ENCODE measurements at regions not wholly inside any gene's neighbourhood (a gene's known extent, or its start where the extent isn't known, plus 50 kb on each side); places are given as distances from the start of the nearest gene placed in this dataset.
"Not testable (repeated sequence)": the region's sequence is repeated elsewhere in the genome, so short reads cannot be mapped to it uniquely, and the experiment has no call there.

DNA sequence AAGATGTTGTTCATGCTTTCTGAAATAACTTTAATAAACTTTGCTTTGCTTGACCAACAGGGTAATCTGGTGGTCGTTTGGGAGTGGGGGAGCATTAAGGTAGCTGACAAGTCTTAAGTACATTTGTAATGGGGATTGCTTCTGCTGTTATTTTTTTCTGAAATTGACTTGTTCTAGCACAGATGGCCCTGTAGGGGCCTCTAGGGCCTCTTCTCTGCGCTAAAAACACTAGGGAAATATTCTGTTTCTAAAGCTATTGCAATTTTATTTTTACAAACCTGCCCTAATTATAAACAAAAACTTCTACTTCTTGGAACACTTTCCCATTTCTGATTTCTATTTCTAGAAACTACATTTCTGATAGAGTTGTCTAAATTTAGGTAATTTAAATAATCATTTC, 191.3 kb upstream of the KCNJ3 start:
- no peaks in the 10 kb centered on the region for H3K36me3 ChIP-seq (ENCODE audit: insufficient read depth, low read length)
- H3K9me3 ChIP-seq (ENCODE audit: control insufficient read depth, insufficient read depth, low read length), result no peaks in the 10 kb centered on the region
- no peaks in the 10 kb centered on the region for H3K4me1 ChIP-seq (ENCODE audit: insufficient read depth, low read length)
- no peak overlapping the region for H3K9ac ChIP-seq (ENCODE audit: low read depth, low read length)

DNA sequence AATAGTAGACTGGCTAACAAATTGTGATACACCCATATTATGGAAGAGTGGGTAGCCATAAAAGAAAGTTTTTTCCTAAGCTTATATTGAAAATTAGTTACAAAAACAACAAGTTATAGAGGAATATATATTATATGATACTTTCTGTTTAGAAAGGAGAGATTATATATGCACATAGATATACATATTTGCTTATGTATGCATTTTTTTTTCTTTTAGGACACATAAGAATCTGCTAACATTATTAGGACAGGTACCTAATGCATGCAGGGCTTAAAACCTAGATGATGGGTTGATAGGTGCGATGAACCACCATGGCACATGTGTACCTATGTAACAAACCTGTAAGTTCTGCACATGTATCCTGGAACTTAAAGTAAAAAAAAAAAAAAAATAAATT, 179.6 kb upstream of the KCNJ3 start:
- Histone ChIP-seq H3K4me1 (ENCODE audit: insufficient read depth, low read length) (no peaks in the 10 kb centered on the region), H3K9ac (ENCODE audit: low read depth, low read length) (no peak overlapping the region), H3K9me3 (ENCODE audit: control insufficient read depth, insufficient read depth, low read length) (no peaks in the 10 kb centered on the region)

DNA sequence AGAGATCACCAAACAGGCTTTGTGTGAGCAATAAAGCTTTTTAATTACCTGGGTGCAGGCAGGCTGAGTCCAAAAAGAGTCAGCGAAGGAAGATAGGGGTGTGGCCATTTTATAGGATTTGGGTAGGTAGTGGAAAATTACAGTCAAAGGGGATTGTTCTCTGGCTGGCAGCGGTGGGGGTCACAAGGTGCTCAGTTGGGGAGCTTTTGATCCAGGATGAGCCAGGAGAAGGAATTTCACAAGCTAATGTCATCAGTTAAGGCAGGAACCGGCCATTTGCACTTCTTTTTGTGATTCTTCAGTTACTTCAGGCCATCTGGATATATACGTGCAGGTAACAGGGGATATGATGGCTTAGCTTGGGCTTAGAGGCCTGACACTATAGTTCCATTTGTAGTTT, 177.5 kb upstream of the KCNJ3 start:
- H3K9me3 ChIP-seq (ENCODE audit: control insufficient read depth, insufficient read depth, low read length); H3K4me1 ChIP-seq (ENCODE audit: insufficient read depth, low read length): not testable (repeated sequence)

More for the DNA sequence above, 179.6 kb upstream of the KCNJ3 start:
- no peaks in the 10 kb centered on the region for H3K36me3 ChIP-seq (ENCODE audit: insufficient read depth, low read length)

DNA sequence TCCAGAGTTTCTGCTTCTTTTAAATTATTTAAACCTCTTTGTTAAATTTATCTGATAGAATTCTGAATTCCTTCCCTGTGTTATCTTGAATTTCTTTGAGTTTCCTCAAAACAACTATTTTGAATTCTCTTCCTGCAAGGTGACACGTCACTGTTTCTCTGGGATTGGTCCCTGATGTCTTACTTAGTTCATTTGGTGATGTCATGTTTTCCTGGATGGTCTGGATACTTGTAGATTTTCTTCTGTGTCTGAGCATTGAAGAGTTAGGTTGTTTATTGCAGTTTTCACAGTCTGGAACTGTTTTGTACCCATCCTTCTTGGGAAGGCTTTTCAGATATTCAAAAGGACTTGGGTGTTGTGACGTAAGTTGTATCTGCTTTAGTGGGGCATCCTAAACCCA, 172.3 kb upstream of the KCNJ3 start:
- H3K36me3 ChIP-seq (ENCODE audit: insufficient read depth, low read length), result no peaks in the 10 kb centered on the region

More for the DNA sequence above, 177.5 kb upstream of the KCNJ3 start:
- not testable (repeated sequence) for H3K9ac ChIP-seq (ENCODE audit: low read depth, low read length); H3K36me3 ChIP-seq (ENCODE audit: insufficient read depth, low read length)

DNA sequence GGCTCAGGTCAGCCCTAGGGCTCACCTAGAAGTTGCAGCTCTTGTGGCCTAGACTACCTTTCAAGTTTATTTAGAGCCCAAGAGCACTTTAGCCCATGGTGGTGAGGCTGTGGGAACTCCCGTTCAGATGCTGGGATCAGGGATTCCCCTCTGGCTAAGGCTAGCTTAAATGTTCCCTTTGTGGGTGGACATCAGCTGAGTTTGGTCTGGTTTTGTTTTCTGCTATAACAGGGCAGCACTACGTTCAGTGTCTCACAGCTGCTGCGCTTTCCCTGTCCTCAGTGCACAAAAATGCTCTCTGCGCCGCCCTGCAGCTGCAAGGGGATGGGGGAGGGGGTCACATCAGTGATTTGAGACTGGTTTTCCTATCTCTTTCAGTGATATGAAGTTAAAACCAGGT, 170.5 kb upstream of the KCNJ3 start:
- H3K4me1 ChIP-seq (ENCODE audit: insufficient read depth, low read length), result no peaks in the 10 kb centered on the region; the same call in 1 of the 2 replicates
- no peaks in the 10 kb centered on the region for H3K36me3 ChIP-seq (ENCODE audit: insufficient read depth, low read length)
- no peaks in the 10 kb centered on the region for H3K9me3 ChIP-seq (ENCODE audit: control insufficient read depth, insufficient read depth, low read length)
- H3K9ac ChIP-seq (ENCODE audit: low read depth, low read length), result no peak overlapping the region

More for the DNA sequence above, 172.3 kb upstream of the KCNJ3 start:
- no peak overlapping the region for H3K9ac ChIP-seq (ENCODE audit: low read depth, low read length)
- no peaks in the 10 kb centered on the region for H3K4me1 ChIP-seq (ENCODE audit: insufficient read depth, low read length)
- H3K9me3 ChIP-seq (ENCODE audit: control insufficient read depth, insufficient read depth, low read length), result no peaks in the 10 kb centered on the region

DNA sequence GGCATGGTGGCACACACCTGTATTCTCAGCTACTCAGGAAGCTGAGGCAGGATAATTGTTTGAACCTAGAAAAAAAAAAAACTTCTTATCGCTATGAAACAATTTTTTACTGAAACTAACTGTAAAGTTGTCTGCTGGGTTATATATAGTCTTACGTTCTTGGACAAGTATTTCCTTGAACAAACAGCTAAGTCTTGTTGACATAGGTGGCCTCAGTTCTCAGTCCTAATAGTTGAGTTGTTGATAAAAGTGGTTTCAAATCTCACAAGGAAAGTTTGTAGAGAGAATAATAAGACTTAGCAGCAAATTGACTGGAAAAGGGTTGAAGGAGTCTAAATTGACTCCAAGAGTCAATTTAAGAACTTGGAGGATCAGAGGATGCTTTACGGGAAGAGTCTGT, 166.5 kb upstream of the KCNJ3 start:
- Histone ChIP-seq H3K9me3 (ENCODE audit: control insufficient read depth, insufficient read depth, low read length) (no peaks in the 10 kb centered on the region), H3K4me1 (ENCODE audit: insufficient read depth, low read length) (no peaks in the 10 kb centered on the region; the same call in 1 of the 2 replicates), H3K9ac (ENCODE audit: low read depth, low read length) (no peak overlapping the region), H3K36me3 (ENCODE audit: insufficient read depth, low read length) (no peaks in the 10 kb centered on the region)

DNA sequence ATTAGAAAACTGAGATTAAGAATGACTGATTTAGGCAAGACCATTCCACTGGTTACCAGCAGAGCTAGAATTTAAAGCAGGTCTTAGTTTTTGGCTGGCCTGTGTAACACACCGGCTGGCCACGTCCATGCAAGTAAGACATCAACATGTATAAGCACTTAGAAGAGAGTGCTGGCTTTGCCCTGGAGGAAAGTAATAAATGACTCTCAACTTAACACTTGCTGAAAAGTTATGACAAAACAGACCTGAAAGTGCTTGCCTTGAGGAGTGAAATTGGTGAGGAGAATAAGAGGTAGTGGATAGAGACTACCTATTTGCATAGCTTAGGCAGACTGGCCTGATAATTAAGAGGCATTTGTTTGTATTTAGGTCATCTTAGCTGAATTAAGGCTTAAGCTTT, 165.7 kb upstream of the KCNJ3 start:
- H3K9ac ChIP-seq (ENCODE audit: low read depth, low read length), result no peak overlapping the region
- H3K9me3 ChIP-seq (ENCODE audit: control insufficient read depth, insufficient read depth, low read length), result no peaks in the 10 kb centered on the region
- H3K36me3 ChIP-seq (ENCODE audit: insufficient read depth, low read length), result no peaks in the 10 kb centered on the region
- no peaks in the 10 kb centered on the region; the same call in 1 of the 2 replicates for H3K4me1 ChIP-seq (ENCODE audit: insufficient read depth, low read length)

DNA sequence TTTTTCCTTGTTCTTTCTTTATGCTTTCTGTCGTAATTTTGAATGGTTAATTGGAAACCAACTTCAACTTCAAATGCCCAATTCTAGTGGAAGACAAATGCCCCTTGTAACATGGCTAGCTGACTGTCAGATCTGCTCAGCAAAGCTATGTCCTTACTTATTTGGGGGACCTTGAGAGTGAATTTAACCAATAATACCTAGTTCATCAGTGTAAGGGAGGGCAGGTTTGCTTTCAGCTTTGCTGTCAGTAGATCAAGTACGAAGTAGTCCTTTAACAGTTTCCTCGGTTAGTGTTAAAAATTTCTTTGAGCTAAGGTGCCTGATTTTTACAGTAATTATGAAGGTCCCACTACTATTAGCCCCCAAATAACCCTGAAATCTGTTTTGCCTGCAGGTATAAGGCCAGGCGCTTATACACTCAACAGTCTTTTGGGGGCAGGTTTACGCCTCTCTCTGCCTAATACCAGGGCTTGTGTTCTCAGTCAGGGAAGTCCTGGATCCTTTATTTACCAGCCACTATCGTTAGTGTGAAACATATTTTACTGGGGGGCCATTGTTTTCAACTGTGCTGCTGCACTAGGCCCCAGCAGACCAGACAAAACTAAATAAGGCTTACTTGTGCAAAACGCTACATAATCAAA, 165.1 kb upstream of the KCNJ3 start:
- H3K9me3 ChIP-seq (ENCODE audit: control insufficient read depth, insufficient read depth, low read length), result no peaks in the 10 kb centered on the region
- no peaks in the 10 kb centered on the region; the same call in 1 of the 2 replicates for H3K4me1 ChIP-seq (ENCODE audit: insufficient read depth, low read length)
- H3K9ac ChIP-seq (ENCODE audit: low read depth, low read length), result no peak overlapping the region
- H3K36me3 ChIP-seq (ENCODE audit: insufficient read depth, low read length), result no peaks in the 10 kb centered on the region

DNA sequence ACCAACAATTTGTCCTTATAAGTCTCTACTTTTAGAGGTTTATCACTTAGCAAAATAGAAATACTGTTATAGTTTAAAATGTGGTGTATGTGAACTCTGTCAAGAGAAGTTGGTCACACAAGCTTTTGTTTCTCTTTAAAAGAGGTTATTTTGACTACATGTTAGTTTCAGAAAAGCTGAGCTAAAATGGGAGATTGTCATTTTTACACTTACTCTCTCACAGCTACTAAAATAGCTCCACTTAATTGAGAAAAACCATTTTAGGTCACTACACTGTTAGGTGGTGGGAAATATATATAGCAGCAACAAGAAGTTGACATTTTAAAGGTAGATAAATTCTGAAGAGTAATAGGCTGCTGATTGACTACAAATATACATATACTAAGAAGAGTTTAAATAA, 161.5 kb upstream of the KCNJ3 start:
- Histone ChIP-seq H3K9me3 (ENCODE audit: control insufficient read depth, insufficient read depth, low read length) (no peaks in the 10 kb centered on the region), H3K4me1 (ENCODE audit: insufficient read depth, low read length) (no peaks in the 10 kb centered on the region; the same call in 1 of the 2 replicates), H3K36me3 (ENCODE audit: insufficient read depth, low read length) (no peaks in the 10 kb centered on the region), H3K9ac (ENCODE audit: low read depth, low read length) (no peak overlapping the region)

DNA sequence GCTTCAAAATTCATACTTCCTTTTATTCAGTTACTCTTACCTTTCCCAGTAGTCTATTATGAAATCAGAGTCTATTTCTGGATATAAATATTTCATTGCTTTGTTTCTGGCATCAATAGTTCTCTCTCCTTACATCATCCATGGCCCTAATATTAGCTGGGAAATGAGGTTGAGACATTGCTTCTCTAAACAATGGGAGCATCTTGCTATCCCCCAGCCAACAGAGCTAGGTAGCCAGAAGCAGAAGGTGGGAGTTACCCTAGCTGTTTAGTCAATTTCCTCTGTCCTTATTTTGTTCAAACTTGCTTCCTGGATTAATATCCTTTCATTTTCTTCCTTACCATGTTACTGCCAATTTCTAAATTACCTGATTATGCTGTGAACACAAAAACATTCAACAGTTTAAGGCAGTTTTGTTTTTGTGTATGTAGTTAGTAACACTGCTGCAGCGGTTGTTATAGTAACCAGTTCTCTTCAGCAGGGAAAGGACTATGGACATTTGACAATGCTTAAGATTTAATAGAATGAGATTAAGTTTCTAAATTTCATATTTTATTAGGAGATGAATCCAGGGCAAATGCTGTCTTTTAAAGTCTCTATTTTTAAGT, 160.5 kb upstream of the KCNJ3 start:
- no peaks in the 10 kb centered on the region; the same call in 1 of the 2 replicates for H3K4me1 ChIP-seq (ENCODE audit: insufficient read depth, low read length)
- H3K9me3 ChIP-seq (ENCODE audit: control insufficient read depth, insufficient read depth, low read length), result no peaks in the 10 kb centered on the region
- H3K9ac ChIP-seq (ENCODE audit: low read depth, low read length), result no peak overlapping the region
- H3K36me3 ChIP-seq (ENCODE audit: insufficient read depth, low read length), result no peaks in the 10 kb centered on the region

DNA sequence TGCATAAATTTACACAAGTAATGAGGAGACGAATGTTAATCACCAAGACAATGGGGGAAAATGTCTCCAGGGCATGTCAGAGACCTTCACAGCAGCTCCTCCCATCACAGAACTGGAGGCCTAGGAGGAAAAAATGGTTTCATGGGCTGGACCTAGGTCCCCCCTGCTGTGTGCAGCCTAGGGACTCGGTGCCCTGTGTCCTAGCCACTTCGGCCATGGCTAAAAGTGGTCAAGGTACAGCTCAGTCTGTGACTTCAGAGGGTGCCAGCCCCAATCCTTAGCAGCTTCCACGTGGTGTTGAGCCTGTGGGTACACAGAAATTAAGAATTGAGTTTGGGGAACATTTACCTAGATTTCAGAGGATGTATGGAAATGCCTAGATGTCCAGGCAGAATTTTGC, 152.2 kb upstream of the KCNJ3 start:
- H3K9me3 ChIP-seq (ENCODE audit: control insufficient read depth, insufficient read depth, low read length), result peaks cover 3% of the 10 kb centered on the region; the same call in 1 of the 2 replicates
- no peaks in the 10 kb centered on the region for H3K36me3 ChIP-seq (ENCODE audit: insufficient read depth, low read length)
- H3K9ac ChIP-seq (ENCODE audit: low read depth, low read length), result no peak overlapping the region
- H3K4me1 ChIP-seq (ENCODE audit: insufficient read depth, low read length), result no peaks in the 10 kb centered on the region

DNA sequence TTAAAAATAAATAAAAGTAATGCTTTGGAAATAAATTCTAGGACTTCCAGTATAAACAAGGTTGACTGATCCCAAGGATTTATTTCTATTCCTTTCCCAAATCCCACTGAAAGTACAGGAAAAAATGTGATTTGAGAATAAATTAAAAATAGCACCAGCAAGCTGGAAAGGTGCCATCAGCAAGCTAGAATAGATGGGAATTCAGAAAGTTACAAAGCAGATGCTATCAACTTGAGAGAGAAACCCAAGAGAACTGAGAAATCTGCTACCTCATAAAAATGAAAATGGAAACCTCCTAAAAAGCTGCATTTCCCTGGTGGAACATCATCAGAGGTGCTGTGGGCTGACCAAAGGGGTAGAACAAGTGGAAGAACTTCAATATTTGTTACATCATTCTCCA, 148.6 kb upstream of the KCNJ3 start:
- Histone ChIP-seq H3K9ac (ENCODE audit: low read depth, low read length) (no peak overlapping the region), H3K36me3 (ENCODE audit: insufficient read depth, low read length) (no peaks in the 10 kb centered on the region), H3K9me3 (ENCODE audit: control insufficient read depth, insufficient read depth, low read length) (peaks cover 3% of the 10 kb centered on the region; the same call in 1 of the 2 replicates), H3K4me1 (ENCODE audit: insufficient read depth, low read length) (no peaks in the 10 kb centered on the region)

DNA sequence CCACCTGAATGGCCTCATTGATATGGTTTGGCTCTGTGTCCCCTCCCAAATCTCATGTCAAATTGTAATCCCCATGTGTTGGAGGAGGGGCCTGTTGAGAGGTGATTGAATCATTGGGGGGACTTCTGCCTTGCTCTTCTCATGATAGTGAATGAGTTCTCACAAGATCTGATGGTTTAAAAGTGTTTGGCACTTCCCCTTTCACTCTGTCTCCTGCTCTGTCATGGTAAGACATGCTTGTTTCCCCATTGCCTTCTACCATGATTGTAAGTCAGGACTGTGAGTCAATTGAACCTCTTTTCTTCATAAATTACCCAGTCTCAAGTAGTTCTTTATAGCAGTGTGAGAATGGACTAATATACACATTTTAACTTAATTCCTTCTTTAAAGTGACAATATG, 146.8 kb upstream of the KCNJ3 start:
- H3K9ac ChIP-seq (ENCODE audit: low read depth, low read length), result no peak overlapping the region
- peaks cover 3% of the 10 kb centered on the region; the same call in 1 of the 2 replicates for H3K9me3 ChIP-seq (ENCODE audit: control insufficient read depth, insufficient read depth, low read length)
- no peaks in the 10 kb centered on the region for H3K36me3 ChIP-seq (ENCODE audit: insufficient read depth, low read length)

DNA sequence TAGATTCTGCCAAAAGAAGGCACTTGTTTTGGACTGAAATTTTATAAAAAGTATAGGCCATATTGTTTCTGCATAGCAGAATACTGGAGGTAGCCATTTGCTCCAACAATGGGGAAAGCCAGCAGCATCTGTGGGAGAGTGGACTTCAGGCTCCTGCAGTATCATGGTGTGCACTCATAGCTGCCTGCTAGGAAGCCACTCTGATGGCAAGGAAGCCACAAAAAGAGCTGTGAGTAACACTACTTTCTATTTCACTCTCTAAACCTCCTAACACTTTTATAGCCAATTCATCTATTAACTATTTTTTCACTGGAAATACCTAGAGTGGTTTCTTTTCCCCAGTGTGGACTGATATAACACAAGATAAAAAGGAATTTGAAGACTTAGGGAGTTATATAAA, 144.4 kb upstream of the KCNJ3 start:
- H3K36me3 ChIP-seq (ENCODE audit: insufficient read depth, low read length), result no peaks in the 10 kb centered on the region
- no peak overlapping the region for H3K9ac ChIP-seq (ENCODE audit: low read depth, low read length)
- no peaks in the 10 kb centered on the region for H3K9me3 ChIP-seq (ENCODE audit: control insufficient read depth, insufficient read depth, low read length)
- H3K4me1 ChIP-seq (ENCODE audit: insufficient read depth, low read length), result no peaks in the 10 kb centered on the region

More for the DNA sequence above, 146.8 kb upstream of the KCNJ3 start:
- no peaks in the 10 kb centered on the region for H3K4me1 ChIP-seq (ENCODE audit: insufficient read depth, low read length)

DNA sequence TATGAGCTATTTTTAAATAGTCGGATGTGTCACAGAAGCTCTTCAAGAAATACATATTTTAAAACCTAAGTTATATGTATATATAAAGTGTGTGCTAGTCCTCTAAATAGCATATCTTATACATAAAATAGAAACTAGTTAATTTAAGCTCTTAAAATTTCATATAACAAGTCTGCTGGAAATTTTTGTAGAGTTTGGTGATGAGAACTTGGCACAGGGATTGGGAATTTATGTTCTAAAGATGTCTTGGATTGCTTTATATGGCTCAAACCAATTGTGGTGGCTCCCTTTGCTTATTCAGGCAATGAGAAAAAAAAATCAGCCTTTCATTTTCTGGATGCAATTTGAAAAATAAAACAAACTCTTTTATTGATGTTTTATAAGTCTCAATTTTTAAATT, 142.8 kb upstream of the KCNJ3 start:
- no peaks in the 10 kb centered on the region for H3K9me3 ChIP-seq (ENCODE audit: control insufficient read depth, insufficient read depth, low read length)
- no peaks in the 10 kb centered on the region for H3K36me3 ChIP-seq (ENCODE audit: insufficient read depth, low read length)
- no peak overlapping the region for H3K9ac ChIP-seq (ENCODE audit: low read depth, low read length)
- H3K4me1 ChIP-seq (ENCODE audit: insufficient read depth, low read length), result no peaks in the 10 kb centered on the region
